ENCODE measurements at regions not wholly inside any gene's neighbourhood (a gene's known extent, or its start where the extent isn't known, plus 50 kb on each side); places are given as distances from the start of the nearest gene placed in this dataset.

DNA sequence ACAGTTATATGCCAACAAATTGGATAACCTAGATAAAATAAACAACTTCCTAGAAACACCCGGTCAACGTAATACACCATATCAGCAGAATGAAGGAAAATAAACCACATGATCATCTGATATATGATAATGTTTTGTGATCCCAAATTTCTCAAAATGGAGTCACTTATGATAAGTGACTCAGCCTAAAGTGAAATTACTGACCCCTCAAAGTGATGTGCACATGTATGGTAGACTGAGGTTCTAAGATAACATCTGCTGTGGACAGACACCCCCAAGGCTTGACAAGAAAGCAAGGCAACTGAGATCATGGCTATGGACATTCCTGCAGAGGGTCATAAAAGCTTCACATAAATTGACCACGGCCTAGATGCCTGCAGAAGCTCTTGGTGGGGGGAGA lies 105.1 kb upstream of the DCN start:
- Histone ChIP-seq H3K9me3 (ENCODE audit: insufficient read depth, low read length) (no peaks in the 10 kb centered on the region), H3K4me3 (ENCODE audit: insufficient read length, low read depth) (no peak overlapping the region), H3K4me1 (ENCODE audit: insufficient read depth, insufficient read length) (no peaks in the 10 kb centered on the region), H3K27me3 (ENCODE audit: insufficient read depth, insufficient read length) (no peaks in the 10 kb centered on the region), H3K9ac (ENCODE audit: insufficient read length, low read depth) (no peak overlapping the region), H3K36me3 (ENCODE audit: insufficient read depth, insufficient read length, low read length) (no peaks in the 10 kb centered on the region)
- TF ChIP-seq YY1 (IDR thresholded peaks at IDR 0.05; ENCODE audit: insufficient read depth, insufficient read length) (no peak), ZNF274 (IDR thresholded peaks at IDR 0.05; ENCODE audit: low read depth, low read length) (no peak), SUZ12 (IDR thresholded peaks at IDR 0.05; ENCODE audit: extremely low read depth, insufficient read depth, insufficient read length) (no peak)
- DNase-seq (ENCODE audit: low read depth, low spot score) = no peak

DNA sequence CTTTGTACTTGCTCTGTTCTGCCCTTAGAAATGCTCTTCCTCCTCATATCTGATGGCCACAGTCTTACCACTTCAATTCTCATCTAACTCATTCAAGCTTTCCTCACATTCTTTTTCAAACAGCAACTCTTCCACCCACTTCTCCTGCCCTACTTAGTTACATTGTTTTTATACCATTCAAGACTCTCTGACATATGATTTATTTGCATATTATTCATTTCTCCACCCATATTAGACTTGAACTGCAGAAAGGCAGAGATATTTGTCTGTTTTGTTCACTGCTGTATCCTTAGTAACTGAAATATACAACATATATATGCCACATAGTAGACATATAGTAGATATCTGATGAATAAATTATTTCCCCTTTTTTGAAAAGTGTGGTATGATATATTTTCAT lies 95.5 kb upstream of the DCN start:
- DNase-seq (ENCODE audit: low read depth, low spot score) = no peak

DNA sequence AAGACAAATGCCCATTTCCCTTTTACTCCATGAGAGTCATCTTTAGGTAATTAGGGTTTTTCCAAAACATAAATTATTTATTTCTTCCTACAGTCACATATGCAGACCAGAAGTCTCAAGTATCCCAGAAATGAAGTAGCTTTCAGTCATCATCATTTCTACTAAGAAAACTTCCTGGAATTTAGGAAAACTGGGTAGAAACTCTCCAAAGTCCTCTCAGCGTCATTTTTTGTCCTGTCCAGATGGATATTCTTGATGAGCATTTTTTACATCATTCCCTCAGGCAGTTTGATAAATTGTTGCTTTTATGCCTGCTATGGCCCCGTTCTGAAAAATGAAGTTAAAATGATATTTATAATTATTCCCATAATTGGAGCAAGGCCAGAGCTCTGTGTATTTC lies 93.9 kb upstream of the DCN start:
- Histone ChIP-seq H3K9me3 (ENCODE audit: insufficient read depth, low read length) (no peaks in the 10 kb centered on the region), H3K9ac (ENCODE audit: insufficient read length, low read depth) (no peak overlapping the region), H3K4me1 (ENCODE audit: insufficient read depth, insufficient read length) (peaks cover 2% of the 10 kb centered on the region), H3K27me3 (ENCODE audit: insufficient read depth, insufficient read length) (no peaks in the 10 kb centered on the region), H3K36me3 (ENCODE audit: insufficient read depth, insufficient read length, low read length) (no peaks in the 10 kb centered on the region), H3K4me3 (ENCODE audit: insufficient read length, low read depth) (no peak overlapping the region)
- TF ChIP-seq ZNF274 (IDR thresholded peaks at IDR 0.05; ENCODE audit: low read depth, low read length) = no peak
- no peak for TF ChIP-seq SUZ12 (IDR thresholded peaks at IDR 0.05; ENCODE audit: extremely low read depth, insufficient read depth, insufficient read length)
- no peak for TF ChIP-seq YY1 (IDR thresholded peaks at IDR 0.05; ENCODE audit: insufficient read depth, insufficient read length)
- no peak for DNase-seq (ENCODE audit: low read depth, low spot score)

More for the DNA sequence above, 95.5 kb upstream of the DCN start:
- no peaks in the 10 kb centered on the region for H3K4me1 ChIP-seq (ENCODE audit: insufficient read depth, insufficient read length)
- H3K36me3 ChIP-seq (ENCODE audit: insufficient read depth, insufficient read length, low read length) = no peaks in the 10 kb centered on the region
- H3K9me3 ChIP-seq (ENCODE audit: insufficient read depth, low read length) = no peaks in the 10 kb centered on the region
- H3K27me3 ChIP-seq (ENCODE audit: insufficient read depth, insufficient read length) = no peaks in the 10 kb centered on the region
- H3K4me3 ChIP-seq (ENCODE audit: insufficient read length, low read depth) = no peak overlapping the region
- no peak overlapping the region for H3K9ac ChIP-seq (ENCODE audit: insufficient read length, low read depth)
- TF ChIP-seq YY1 (IDR thresholded peaks at IDR 0.05; ENCODE audit: insufficient read depth, insufficient read length) (no peak), ZNF274 (IDR thresholded peaks at IDR 0.05; ENCODE audit: low read depth, low read length) (no peak), SUZ12 (IDR thresholded peaks at IDR 0.05; ENCODE audit: extremely low read depth, insufficient read depth, insufficient read length) (no peak)

DNA sequence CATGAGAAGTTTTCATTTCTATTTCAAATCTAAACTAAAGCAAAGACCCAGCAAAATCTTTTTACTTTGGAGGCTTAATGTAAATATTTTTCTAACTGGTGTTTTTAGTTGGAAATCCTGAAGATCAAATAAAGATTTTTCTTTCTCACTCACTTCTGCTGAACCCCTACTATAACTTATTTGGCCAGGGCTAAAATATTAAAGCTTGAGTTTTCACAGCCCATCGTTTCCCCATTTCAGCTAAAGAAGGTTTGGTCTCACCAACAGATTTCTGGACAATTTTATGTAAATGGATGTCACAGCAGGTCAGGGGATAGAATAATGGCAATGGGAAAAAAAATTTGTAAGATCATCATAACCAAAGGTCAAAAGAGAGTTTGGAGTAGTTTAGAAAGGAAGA lies 92.7 kb upstream of the DCN start:
- TF ChIP-seq ZNF274 (IDR thresholded peaks at IDR 0.05; ENCODE audit: low read depth, low read length) (no peak), YY1 (IDR thresholded peaks at IDR 0.05; ENCODE audit: insufficient read depth, insufficient read length) (no peak), SUZ12 (IDR thresholded peaks at IDR 0.05; ENCODE audit: extremely low read depth, insufficient read depth, insufficient read length) (no peak)
- H3K27me3 ChIP-seq (ENCODE audit: insufficient read depth, insufficient read length) = no peaks in the 10 kb centered on the region
- H3K9ac ChIP-seq (ENCODE audit: insufficient read length, low read depth) = no peak overlapping the region

DNA sequence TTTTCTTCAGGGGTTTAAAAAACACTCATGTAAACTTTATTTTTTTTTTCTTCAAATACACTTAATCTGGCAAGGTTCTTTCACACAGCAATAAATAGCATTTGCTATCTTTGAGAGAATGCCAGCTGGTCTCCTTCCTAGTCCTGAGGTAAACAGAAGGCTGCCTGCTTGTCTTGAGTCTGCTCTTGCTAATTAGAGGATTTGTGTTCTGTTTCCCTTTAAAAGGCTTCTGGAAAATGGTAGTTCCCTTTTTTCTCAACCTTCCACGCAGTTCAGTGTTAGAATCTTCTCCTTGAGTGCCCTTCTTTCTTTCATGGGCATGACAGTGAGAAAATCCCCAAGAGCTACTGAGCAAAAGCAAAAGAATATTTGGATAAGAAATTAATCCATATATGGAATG lies 92.3 kb upstream of the DCN start:
- Histone ChIP-seq H3K36me3 (ENCODE audit: insufficient read depth, insufficient read length, low read length) (no peaks in the 10 kb centered on the region), H3K4me3 (ENCODE audit: insufficient read length, low read depth) (no peak overlapping the region), H3K4me1 (ENCODE audit: insufficient read depth, insufficient read length) (peaks cover 2% of the 10 kb centered on the region), H3K9ac (ENCODE audit: insufficient read length, low read depth) (no peak overlapping the region), H3K9me3 (ENCODE audit: insufficient read depth, low read length) (no peaks in the 10 kb centered on the region), H3K27me3 (ENCODE audit: insufficient read depth, insufficient read length) (no peaks in the 10 kb centered on the region)
- no peak for TF ChIP-seq ZNF274 (IDR thresholded peaks at IDR 0.05; ENCODE audit: low read depth, low read length)
- no peak for TF ChIP-seq SUZ12 (IDR thresholded peaks at IDR 0.05; ENCODE audit: extremely low read depth, insufficient read depth, insufficient read length)
- TF ChIP-seq YY1 (IDR thresholded peaks at IDR 0.05; ENCODE audit: insufficient read depth, insufficient read length) = no peak
- no peak for DNase-seq (ENCODE audit: low read depth, low spot score)

More for the DNA sequence above, 92.7 kb upstream of the DCN start:
- H3K36me3 ChIP-seq (ENCODE audit: insufficient read depth, insufficient read length, low read length) = no peaks in the 10 kb centered on the region
- H3K9me3 ChIP-seq (ENCODE audit: insufficient read depth, low read length) = no peaks in the 10 kb centered on the region
- H3K4me1 ChIP-seq (ENCODE audit: insufficient read depth, insufficient read length) = peaks cover 2% of the 10 kb centered on the region
- DNase-seq (ENCODE audit: low read depth, low spot score) = no peak
- H3K4me3 ChIP-seq (ENCODE audit: insufficient read length, low read depth) = no peak overlapping the region

DNA sequence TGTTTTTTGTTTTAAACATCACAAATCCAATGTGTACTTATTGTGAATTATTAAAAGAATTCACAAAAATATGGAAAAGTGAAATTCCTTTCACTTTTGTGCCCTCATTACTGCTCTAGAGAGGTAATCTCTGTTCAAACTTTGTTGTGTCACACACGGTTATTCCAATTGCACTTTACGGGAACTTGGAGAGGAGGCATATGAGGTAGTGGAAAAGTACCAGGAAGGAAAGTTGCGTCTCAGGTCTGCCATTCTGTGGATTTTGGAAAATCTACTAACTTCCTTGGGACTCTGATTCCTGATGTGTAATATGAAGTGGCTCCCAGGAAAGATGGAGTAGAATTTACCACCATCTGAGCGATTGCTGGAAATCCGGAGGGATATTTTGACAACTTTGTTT lies 90.9 kb upstream of the DCN start:
- Histone ChIP-seq H3K9ac (ENCODE audit: insufficient read length, low read depth) (no peak overlapping the region), H3K36me3 (ENCODE audit: insufficient read depth, insufficient read length, low read length) (no peaks in the 10 kb centered on the region), H3K4me1 (ENCODE audit: insufficient read depth, insufficient read length) (peaks cover 2% of the 10 kb centered on the region), H3K4me3 (ENCODE audit: insufficient read length, low read depth) (no peak overlapping the region), H3K9me3 (ENCODE audit: insufficient read depth, low read length) (no peaks in the 10 kb centered on the region), H3K27me3 (ENCODE audit: insufficient read depth, insufficient read length) (no peaks in the 10 kb centered on the region)
- no peak for TF ChIP-seq SUZ12 (IDR thresholded peaks at IDR 0.05; ENCODE audit: extremely low read depth, insufficient read depth, insufficient read length)
- no peak for TF ChIP-seq ZNF274 (IDR thresholded peaks at IDR 0.05; ENCODE audit: low read depth, low read length)
- TF ChIP-seq YY1 (IDR thresholded peaks at IDR 0.05; ENCODE audit: insufficient read depth, insufficient read length) = no peak
- no peak for DNase-seq (ENCODE audit: low read depth, low spot score)

DNA sequence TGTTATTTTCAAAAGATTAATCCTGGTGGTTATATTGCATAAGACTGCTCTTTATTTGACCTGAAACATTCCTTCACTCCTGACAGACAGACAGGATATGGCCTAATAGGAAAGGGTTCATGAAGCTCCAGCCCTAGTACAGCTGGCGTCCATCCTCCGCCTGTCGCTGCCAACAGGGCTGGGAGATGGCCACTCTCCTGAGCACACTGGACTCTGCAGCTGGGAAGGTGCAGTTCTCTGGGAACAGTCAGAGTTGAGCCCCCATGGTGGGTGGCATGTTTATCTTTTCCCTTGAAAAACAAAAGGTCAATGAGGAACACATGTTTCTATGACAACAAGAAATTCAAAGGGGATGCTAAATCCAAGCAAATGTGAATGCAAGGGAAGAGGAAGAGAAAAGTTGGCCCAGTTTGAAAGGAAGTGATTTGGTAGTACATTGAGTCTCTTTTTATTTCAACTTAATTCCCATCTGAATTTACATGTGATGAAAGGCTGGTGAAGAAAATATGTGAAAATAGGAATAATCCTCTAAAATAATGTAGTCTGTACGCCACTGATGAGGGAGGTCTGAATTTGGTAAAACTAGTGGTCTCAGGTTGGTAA lies 89.9 kb upstream of the DCN start:
- H3K36me3 ChIP-seq (ENCODE audit: insufficient read depth, insufficient read length, low read length) = no peaks in the 10 kb centered on the region
- peak; percentile 38 for DNase-seq (ENCODE audit: low read depth, low spot score)
- TF ChIP-seq SUZ12 (IDR thresholded peaks at IDR 0.05; ENCODE audit: extremely low read depth, insufficient read depth, insufficient read length) (no peak), YY1 (IDR thresholded peaks at IDR 0.05; ENCODE audit: insufficient read depth, insufficient read length) (no peak), ZNF274 (IDR thresholded peaks at IDR 0.05; ENCODE audit: low read depth, low read length) (no peak)
- H3K27me3 ChIP-seq (ENCODE audit: insufficient read depth, insufficient read length) = no peaks in the 10 kb centered on the region
- H3K4me1 ChIP-seq (ENCODE audit: insufficient read depth, insufficient read length) = peaks cover 2% of the 10 kb centered on the region
- H3K9me3 ChIP-seq (ENCODE audit: insufficient read depth, low read length) = no peaks in the 10 kb centered on the region
- no peak overlapping the region for H3K9ac ChIP-seq (ENCODE audit: insufficient read length, low read depth)
- no peak overlapping the region for H3K4me3 ChIP-seq (ENCODE audit: insufficient read length, low read depth)
